Fibroblast of skin of scalp (primary cell): ENCODE measurements at regions not wholly inside any gene's neighbourhood (a gene's known extent, or its start where the extent isn't known, plus 50 kb on each side); places are given as distances from the start of the nearest gene placed in this dataset.
"Not testable (repeated sequence)": the region's sequence is repeated elsewhere in the genome, so short reads cannot be mapped to it uniquely, and the experiment has no call there.

Experiments used
- DNase-seq: peaks from one replicate; pipeline ENCODE4 v3.0.0-alpha.2; 2013

- DNase-seq: not testable (repeated sequence)
These were observed 51.3 kb upstream of the CSPG4 start for GRCh38 chr15:75763635-75764600.

- no peak for DNase-seq
These were observed 50.5 kb upstream of the CSPG4 start for GRCh38 chr15:75763137-75763611.
